CD4-positive, alpha-beta T cell (primary cell): ENCODE measurements at regions not wholly inside any gene's neighbourhood (a gene's known extent, or its start where the extent isn't known, plus 50 kb on each side); places are given as distances from the start of the nearest gene placed in this dataset.

Source experiments
- ATAC-seq: fragments of 200-7000 bp; cut with Tn5 transposase; one replicate; pipeline ENCODE4 v1.10.0; 2022; ENCODE audit warnings: mild to moderate bottlenecking; ENCODE audit not compliant: poor library complexity
- CTCF ChIA-PET: fragments of 350-600 bp; sonication (Branson Sonifier 250); formaldehyde crosslinking; loops from one replicate; lab custom pipeline; 2021; ENCODE audit warnings: antibody characterized with exemption, inconsistent platforms; lab: Charles Lee
- POLR2A ChIA-PET: fragments of 350-600 bp; sonication (Branson Sonifier 250); formaldehyde crosslinking; loops from one replicate; lab custom pipeline; 2021; ENCODE audit warnings: antibody characterized with exemption, inconsistent platforms; lab: Charles Lee
- DNase-seq, 14 experiments: peaks; one replicate each; pipeline ENCODE4 v3.0.0-alpha.2; 2013 to 2020; ENCODE audit warnings: mixed read lengths in 2 of 14
- H3K27ac ChIP-seq, 2 donors: one replicate each; pipeline versions ENCODE4 v1.5.1 to v1.7.0; 2013; ENCODE audit warnings: low read length in 2 of 2, low read depth in 1 of 2, mild to moderate bottlenecking in 1 of 2
- H3K27me3 ChIP-seq, 2 experiments: 1 replicate in 1 of 2; 2 replicates in 1 of 2; pipeline versions ENCODE4 v1.6.1 to v1.7.0; 2013; ENCODE audit warnings: low read length in 2 of 2, control low read depth in 1 of 2, mild to moderate bottlenecking in 1 of 2, moderate library complexity in 1 of 2; ENCODE audit not compliant: insufficient read depth in 2 of 2, control insufficient read depth in 1 of 2
- H3K36me3 ChIP-seq: one replicate; pipeline ENCODE4 v1.6.1; 2013; ENCODE audit warnings: low read length, control low read depth; ENCODE audit not compliant: insufficient read depth
- H3K4me1 ChIP-seq: one replicate; pipeline ENCODE4 v1.6.1; 2013; ENCODE audit warnings: low read length, control low read depth; ENCODE audit not compliant: insufficient read depth
- H3K4me3 ChIP-seq: one replicate; pipeline ENCODE4 v1.5.1; 2013; ENCODE audit warnings: mild to moderate bottlenecking, low read length, moderate library complexity
- H3K9me3 ChIP-seq, 2 experiments: 1 replicate in 1 of 2; 2 replicates in 1 of 2; pipeline versions ENCODE4 v1.6.1 to v1.7.0; 2013; ENCODE audit warnings: low read length in 2 of 2, mild to moderate bottlenecking in 2 of 2, control low read depth in 1 of 2, moderate library complexity in 1 of 2; ENCODE audit not compliant: control insufficient read depth in 1 of 2, insufficient read depth in 1 of 2
- H3K27ac Mint-ChIP-seq: one replicate; pipeline ENCODE4 v1.8.0; 2020; ENCODE audit warnings: mixed read lengths
- H3K27me3 Mint-ChIP-seq: one replicate; pipeline ENCODE4 v1.8.0; 2021; ENCODE audit warnings: mixed read lengths
- H3K36me3 Mint-ChIP-seq: one replicate; pipeline ENCODE4 v1.8.0; 2021; ENCODE audit warnings: low read depth, mixed read lengths
- H3K4me1 Mint-ChIP-seq: one replicate; pipeline ENCODE4 v1.8.0; 2021; ENCODE audit warnings: low read depth, mixed read lengths
- H3K4me3 Mint-ChIP-seq: one replicate; pipeline ENCODE4 v1.8.0; 2020; ENCODE audit warnings: mild to moderate bottlenecking, mixed read lengths
- H3K9me3 Mint-ChIP-seq: one replicate; pipeline ENCODE4 v1.8.0; 2020; ENCODE audit warnings: mixed read lengths
- CTCF ChIP-seq: fragments of 200-600 bp; IDR thresholded peaks from one replicate; pipeline ENCODE4 v1.8.0; 2022; ENCODE audit warnings: antibody characterized with exemption, mild to moderate bottlenecking
- intact Hi-C, 2 experiments: fragments of 100-400 bp; cut with DNase I in 1 of 2; cut with micrococcal nuclease in 1 of 2; formaldehyde crosslinking; loops; one replicate each; pipeline versions ENCODE4 v1.15.1 to v1.9.0; 2023 to 2025; cut with DNase I, micrococcal nuclease

- no peaks in the 10 kb centered on the region for H3K9me3 ChIP-seq
- no peak overlapping the region for H3K4me3 ChIP-seq
- ATAC-seq: no peak
- CTCF ChIA-PET: no interaction called here
- H3K36me3 Mint-ChIP-seq: no peaks in the 10 kb centered on the region
- no peaks in the 10 kb centered on the region for H3K4me1 ChIP-seq
- no peaks in the 10 kb centered on the region for H3K4me1 Mint-ChIP-seq
- intact Hi-C loops: no loop called here
- no peak overlapping the region for H3K27ac ChIP-seq
- peaks cover 4% of the 10 kb centered on the region for H3K27me3 Mint-ChIP-seq
- no peak for TF ChIP-seq CTCF
- DNase-seq: no peak
- H3K9me3 Mint-ChIP-seq: no peaks in the 10 kb centered on the region
- H3K27me3 ChIP-seq: no peaks in the 10 kb centered on the region
- no peaks in the 10 kb centered on the region for H3K36me3 ChIP-seq
- H3K27ac Mint-ChIP-seq: no peak overlapping the region
- POLR2A ChIA-PET: no interaction called here
- no peak overlapping the region for H3K4me3 Mint-ChIP-seq
Observed at GRCh38 chr2:215604606-215605005, 168.7 kb upstream of the FN1 start.

- ChIA-PET CTCF (no interaction called here), POLR2A (no interaction called here)
- DNase-seq: no peak
- Mint-ChIP-seq H3K9me3 (no peaks in the 10 kb centered on the region), H3K4me1 (no peaks in the 10 kb centered on the region), H3K27ac (no peak overlapping the region), H3K27me3 (peaks cover 4% of the 10 kb centered on the region), H3K36me3 (no peaks in the 10 kb centered on the region), H3K4me3 (no peak overlapping the region)
- no peak for TF ChIP-seq CTCF
- Histone ChIP-seq H3K36me3 (no peaks in the 10 kb centered on the region), H3K4me3 (no peak overlapping the region), H3K27ac (no peak overlapping the region), H3K9me3 (no peaks in the 10 kb centered on the region), H3K4me1 (no peaks in the 10 kb centered on the region), H3K27me3 (no peaks in the 10 kb centered on the region)
- ATAC-seq: no peak
- intact Hi-C loops: no loop called here
Observed at GRCh38 chr2:215603440-215603839, 167.6 kb upstream of the FN1 start.

- Histone ChIP-seq H3K27ac (no peak overlapping the region), H3K9me3 (no peaks in the 10 kb centered on the region), H3K4me3 (no peak overlapping the region), H3K27me3 (no peaks in the 10 kb centered on the region), H3K36me3 (no peaks in the 10 kb centered on the region), H3K4me1 (no peaks in the 10 kb centered on the region)
- DNase-seq (no peak), ATAC-seq (no peak)
- CTCF ChIA-PET: no interaction called here
- Mint-ChIP-seq H3K4me1 (no peaks in the 10 kb centered on the region), H3K36me3 (no peaks in the 10 kb centered on the region), H3K27ac (no peak overlapping the region), H3K4me3 (no peak overlapping the region), H3K27me3 (peaks cover 4% of the 10 kb centered on the region), H3K9me3 (no peaks in the 10 kb centered on the region)
- POLR2A ChIA-PET: no interaction called here
- no peak for TF ChIP-seq CTCF
- intact Hi-C loops: no loop called here
Observed at GRCh38 chr2:215602997-215603396, 167.1 kb upstream of the FN1 start.
